ENCODE measurements at regions not wholly inside any gene's neighbourhood (a gene's known extent, or its start where the extent isn't known, plus 50 kb on each side); places are given as distances from the start of the nearest gene placed in this dataset.

- TF ChIP-seq, protein P1, sequence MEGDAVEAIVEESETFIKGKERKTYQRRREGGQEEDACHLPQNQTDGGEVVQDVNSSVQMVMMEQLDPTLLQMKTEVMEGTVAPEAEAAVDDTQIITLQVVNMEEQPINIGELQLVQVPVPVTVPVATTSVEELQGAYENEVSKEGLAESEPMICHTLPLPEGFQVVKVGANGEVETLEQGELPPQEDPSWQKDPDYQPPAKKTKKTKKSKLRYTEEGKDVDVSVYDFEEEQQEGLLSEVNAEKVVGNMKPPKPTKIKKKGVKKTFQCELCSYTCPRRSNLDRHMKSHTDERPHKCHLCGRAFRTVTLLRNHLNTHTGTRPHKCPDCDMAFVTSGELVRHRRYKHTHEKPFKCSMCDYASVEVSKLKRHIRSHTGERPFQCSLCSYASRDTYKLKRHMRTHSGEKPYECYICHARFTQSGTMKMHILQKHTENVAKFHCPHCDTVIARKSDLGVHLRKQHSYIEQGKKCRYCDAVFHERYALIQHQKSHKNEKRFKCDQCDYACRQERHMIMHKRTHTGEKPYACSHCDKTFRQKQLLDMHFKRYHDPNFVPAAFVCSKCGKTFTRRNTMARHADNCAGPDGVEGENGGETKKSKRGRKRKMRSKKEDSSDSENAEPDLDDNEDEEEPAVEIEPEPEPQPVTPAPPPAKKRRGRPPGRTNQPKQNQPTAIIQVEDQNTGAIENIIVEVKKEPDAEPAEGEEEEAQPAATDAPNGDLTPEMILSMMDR (IDR thresholded peaks at IDR 0.05): no peak
- TF ChIP-seq POLR2AphosphoS5 (IDR thresholded peaks at IDR 0.05): no peak
These were observed 262.7 kb upstream of the PHYHIPL start for GRCh38 chr10:58913717-58914116.
